Spleen (tissue), 7 donors: ENCODE measurements at regions not wholly inside any gene's neighbourhood (a gene's known extent, or its start where the extent isn't known, plus 50 kb on each side); places are given as distances from the start of the nearest gene placed in this dataset.

Source experiments
- CTCF ChIP-seq, 11 experiments: fragments of 200-600 bp in 7 of 11; fragments of 450-650 bp in 4 of 11; sonication (generic) in 4 of 11; IDR thresholded peaks in 8 of 11; conservative IDR thresholded peaks in 3 of 11; 1 replicate in 7 of 11; 2 replicates in 4 of 11; pipeline versions ENCODE4 v1.4.0 to v1.8.0; 2016 to 2021; ENCODE audit warnings: antibody characterized with exemption in 11 of 11, inconsistent platforms in 4 of 11, mild to moderate bottlenecking in 1 of 11
- POLR2A ChIP-seq, 3 donors: fragments of 450-650 bp; IDR thresholded peaks; one replicate each; pipeline ENCODE4 v1.5.1; 2017; ENCODE audit warnings: antibody characterized with exemption in 3 of 3, mild to moderate bottlenecking in 1 of 3
- donor health status: DM: no; HTN: no; CAD: no; lungs with moderate emphysema.
- donor health status: DM: no; HTN: no; CAD: no.
- donor health status: DM: no; HTN: no; CAD: no.

GRCh38 chr6:170003027-170003426 lies 251.6 kb downstream of the ERMARD start:
- no peak for TF ChIP-seq CTCF (IDR thresholded peaks at IDR 0.05 in 8 of 11, conservative IDR thresholded peaks at IDR 0.05 in 3 of 11)
- no peak for TF ChIP-seq POLR2A (IDR thresholded peaks at IDR 0.05)
